ENCODE measurements at regions not wholly inside any gene's neighbourhood (a gene's known extent, or its start where the extent isn't known, plus 50 kb on each side); places are given as distances from the start of the nearest gene placed in this dataset.

DNA sequence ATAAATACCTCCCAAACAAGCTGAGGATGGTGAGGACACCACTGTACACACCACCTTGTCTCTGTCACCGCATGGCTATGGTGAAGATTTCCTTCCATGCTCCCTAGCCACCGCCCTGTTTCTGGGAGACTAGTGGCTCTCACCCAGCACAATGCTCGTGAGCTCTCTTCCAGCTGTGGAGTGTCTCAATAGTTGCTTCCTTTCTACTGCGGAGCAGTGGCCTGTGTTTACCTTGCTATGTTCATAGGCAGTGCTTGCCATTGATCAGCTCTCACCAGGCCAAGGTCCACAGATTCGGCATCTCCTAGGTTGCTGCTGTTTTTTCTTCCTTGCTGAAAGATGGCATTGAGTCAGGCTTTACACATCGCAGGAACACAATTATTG is 313.6 kb upstream of the RTL1 start:
- TF ChIP-seq CTCF (IDR thresholded peaks at IDR 0.05) (no peak), ZFX (IDR thresholded peaks at IDR 0.05; ENCODE audit: borderline replicate concordance) (no peak)

All from 22Rv1 (cell line).